IPS-18c (cell line): ENCODE measurements at regions not wholly inside any gene's neighbourhood (a gene's known extent, or its start where the extent isn't known, plus 50 kb on each side); places are given as distances from the start of the nearest gene placed in this dataset.

Experiments used
- H3K4me3 ChIP-seq: 2 replicates; pipeline ENCODE4 v1.7.0; 2013; ENCODE audit warnings: low read depth, mild to moderate bottlenecking, low read length, moderate library complexity; ENCODE audit not compliant: insufficient read depth
- H3K9me3 ChIP-seq: one replicate; pipeline ENCODE4 v1.6.1; 2013; ENCODE audit warnings: mild to moderate bottlenecking, low read length, moderate library complexity; ENCODE audit not compliant: control insufficient read depth, insufficient read depth

DNA sequence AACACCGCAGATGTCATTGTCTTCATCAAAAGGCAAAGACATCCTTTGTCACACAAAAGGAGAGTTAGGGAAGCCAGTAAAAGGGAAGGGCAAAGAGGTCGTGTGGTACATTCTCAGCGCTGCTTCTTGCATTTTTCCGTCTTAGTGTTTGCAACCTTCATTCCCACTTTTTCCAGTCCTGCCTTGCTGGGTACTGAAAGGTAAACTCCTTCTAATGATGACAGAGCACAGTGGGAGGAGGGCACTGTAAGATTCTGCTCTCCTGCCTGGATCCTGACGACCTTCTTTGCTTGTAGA is 424.3 kb upstream of the MEX3C start:
- Histone ChIP-seq H3K4me3 (no peak overlapping the region), H3K9me3 (peaks cover 2% of the 10 kb centered on the region)

DNA sequence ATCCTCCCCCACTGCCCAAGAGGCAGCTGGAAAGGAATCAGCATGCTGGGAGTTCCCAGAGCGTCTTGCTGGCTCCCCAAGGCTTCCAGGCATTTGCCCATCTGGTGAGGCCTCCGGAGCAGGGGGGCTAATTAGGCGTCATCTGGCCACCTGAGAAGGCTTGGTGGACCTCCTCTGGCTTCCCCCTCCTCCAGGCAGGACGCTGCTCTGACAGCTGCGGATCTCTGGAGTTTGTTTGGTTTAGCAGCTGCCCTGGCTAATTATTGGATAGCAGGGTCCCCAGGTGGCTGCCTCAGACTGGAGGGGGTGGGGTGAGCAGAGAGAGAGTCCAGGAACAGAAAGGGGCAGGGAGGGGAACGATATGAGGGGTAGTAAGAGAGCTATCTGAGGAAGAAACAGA is 425.2 kb upstream of the MEX3C start:
- Histone ChIP-seq H3K4me3 (peak overlapping the region; percentile 2; the same call in 1 of the 2 replicates), H3K9me3 (peaks cover 2% of the 10 kb centered on the region)

DNA sequence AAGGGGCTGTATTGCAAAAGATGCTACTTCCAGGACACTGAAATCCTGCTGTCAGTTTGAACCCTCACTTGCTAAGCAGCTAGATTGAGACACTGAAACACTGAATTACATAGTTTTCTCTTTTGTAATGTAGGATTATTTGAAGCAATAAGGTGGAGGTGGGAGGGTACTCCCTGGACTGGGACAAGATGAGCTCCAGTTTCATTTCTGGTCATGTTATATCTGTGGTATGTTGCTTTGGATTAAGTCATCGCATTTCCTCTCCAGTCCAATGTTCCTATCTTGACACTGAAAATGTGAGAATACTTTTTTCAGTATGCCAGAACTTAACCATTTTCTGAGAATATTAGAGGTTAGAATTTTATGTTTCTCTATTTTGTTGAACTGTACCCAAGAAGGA is 426.2 kb upstream of the MEX3C start:
- Histone ChIP-seq H3K9me3 (peaks cover 2% of the 10 kb centered on the region), H3K4me3 (no peak overlapping the region)

DNA sequence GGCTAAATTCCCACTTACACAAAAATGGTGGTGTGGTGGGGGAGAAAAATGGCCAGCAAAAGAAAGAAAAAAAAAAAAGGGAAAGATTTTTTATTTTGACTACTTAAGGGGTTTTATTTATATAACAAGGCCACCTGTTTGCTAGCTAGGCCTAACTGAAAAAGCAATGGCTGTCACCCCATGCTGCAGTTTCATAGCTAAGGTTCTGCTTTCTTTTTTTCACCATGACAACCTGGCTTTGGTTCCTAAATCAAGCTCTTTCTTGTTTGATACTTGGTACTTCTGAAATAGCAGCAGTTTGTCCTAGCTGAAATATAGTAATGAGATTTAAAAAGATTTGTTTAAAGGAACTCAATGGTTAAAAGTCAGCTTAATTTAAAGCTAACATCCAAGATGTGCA is 433.2 kb upstream of the MEX3C start:
- Histone ChIP-seq H3K4me3 (no peak overlapping the region), H3K9me3 (no peaks in the 10 kb centered on the region)

DNA sequence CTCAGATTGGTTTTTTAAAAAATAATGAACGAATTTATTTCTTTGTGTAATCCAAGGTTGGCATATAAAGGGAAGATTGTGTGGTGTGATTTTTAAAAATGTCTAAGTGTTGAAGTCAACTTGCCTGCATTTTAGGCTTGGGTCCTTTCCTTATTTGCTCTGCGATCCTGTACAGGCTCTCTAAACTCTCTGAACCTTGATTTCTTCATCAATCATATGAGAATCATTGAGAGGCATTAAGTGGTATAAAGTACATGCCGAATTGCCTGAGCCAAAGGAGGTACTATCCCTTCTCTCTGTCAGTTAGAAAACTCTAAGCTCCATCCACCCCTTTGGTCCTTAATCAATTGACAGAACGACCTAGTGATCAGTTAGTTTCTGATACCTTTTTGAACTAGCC is 440.4 kb upstream of the MEX3C start:
- Histone ChIP-seq H3K4me3 (no peak overlapping the region), H3K9me3 (peaks cover 2% of the 10 kb centered on the region)

DNA sequence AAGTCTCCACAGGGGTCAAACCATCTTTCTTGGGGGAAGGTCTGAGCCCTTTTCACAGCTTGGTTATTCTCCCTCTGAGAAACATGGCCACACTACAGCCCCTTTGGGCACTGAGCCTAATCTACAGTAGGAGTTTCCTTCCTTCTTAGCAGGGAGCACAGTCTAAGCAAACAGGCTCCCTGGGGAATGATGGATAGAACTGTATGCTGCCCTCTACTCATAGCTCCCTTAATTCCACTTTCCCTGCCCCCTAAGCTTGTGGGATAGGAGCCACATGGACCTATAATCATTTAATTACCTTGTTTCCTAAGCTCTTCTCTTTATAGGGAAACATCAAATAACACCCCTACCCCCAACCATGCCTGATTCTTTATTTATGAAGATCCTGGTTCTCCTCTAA is 442.1 kb upstream of the MEX3C start:
- Histone ChIP-seq H3K4me3 (no peak overlapping the region), H3K9me3 (peaks cover 2% of the 10 kb centered on the region)

DNA sequence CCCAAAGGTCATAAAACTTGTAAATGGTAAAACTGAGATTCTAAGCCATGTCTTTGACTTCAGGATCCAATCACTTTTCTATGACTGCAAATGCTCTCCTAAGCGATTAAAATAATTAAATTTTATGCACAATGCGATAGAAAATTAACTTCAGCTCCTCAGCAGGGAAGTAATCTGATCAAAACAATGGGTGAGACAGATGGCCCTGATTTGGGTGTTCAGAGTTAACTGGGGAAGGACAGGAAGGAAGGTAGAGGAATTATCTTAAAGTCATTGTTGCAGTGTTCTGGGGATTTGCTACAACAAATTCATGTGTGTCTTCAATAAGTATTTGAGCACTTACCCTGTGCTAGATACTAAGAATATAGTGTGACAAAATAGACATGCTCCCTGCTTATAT is 446.0 kb upstream of the MEX3C start:
- no peaks in the 10 kb centered on the region for H3K9me3 ChIP-seq
- H3K4me3 ChIP-seq: no peak overlapping the region

DNA sequence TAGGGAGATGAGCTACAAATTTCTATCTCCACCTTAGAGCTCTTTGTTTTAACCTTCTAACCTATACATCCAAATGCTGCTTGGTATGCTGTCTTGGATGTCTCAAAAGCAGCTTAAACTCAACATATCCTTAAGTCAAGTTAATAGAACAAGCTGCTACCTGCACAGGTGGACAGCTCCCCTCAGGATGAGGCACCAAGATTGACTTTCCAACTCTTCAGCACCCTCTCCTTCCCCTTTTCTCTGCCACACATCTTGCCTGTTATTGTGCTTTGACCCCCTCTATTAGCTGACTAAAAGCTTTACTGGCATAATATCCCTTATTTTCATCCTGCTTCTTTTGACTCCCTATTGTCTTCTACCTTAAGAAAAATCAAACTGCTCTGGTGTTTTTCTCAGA is 448.1 kb upstream of the MEX3C start:
- no peaks in the 10 kb centered on the region for H3K9me3 ChIP-seq

DNA sequence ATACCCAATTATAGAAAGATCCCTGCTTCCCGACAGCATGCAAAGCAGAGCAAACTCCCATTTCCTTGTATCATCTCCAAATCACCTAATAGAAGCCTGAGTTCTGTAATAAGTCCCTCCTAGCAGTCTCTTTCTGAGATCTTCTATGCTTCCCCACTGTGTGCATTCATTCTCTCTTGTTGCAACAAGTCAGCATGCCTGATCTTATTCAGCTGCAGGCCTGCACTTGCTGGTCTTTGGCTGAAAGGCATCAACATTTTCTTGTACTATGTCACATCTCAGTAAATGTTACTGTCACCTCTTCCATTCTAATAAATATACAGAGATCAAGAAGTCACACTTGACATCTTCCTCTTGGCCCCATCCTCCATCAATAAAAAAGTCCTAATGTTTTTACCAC is 449.9 kb upstream of the MEX3C start:
- H3K4me3 ChIP-seq: no peak overlapping the region
- H3K9me3 ChIP-seq: no peaks in the 10 kb centered on the region

More for the DNA sequence above, 448.1 kb upstream of the MEX3C start:
- no peak overlapping the region for H3K4me3 ChIP-seq

DNA sequence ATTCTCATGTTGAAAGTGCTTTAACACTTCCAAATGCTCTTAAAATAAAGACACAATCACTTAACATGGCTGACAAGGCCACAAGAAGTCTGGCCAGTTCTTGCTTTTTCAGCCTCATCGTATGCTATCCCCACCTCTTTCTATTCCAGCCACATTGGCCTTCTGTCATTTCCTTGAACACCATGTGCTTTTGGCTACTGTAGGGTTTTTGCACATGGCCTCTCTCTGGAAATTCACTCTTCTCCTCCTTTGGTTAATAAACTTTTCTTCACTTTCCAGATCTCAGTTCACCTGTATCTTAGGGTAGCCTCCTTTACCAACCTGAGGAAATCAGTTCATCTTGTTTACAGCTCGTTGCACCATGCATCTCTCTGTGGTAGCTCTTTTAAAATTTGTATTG is 450.5 kb upstream of the MEX3C start:
- H3K4me3 ChIP-seq: no peak overlapping the region
- no peaks in the 10 kb centered on the region for H3K9me3 ChIP-seq

DNA sequence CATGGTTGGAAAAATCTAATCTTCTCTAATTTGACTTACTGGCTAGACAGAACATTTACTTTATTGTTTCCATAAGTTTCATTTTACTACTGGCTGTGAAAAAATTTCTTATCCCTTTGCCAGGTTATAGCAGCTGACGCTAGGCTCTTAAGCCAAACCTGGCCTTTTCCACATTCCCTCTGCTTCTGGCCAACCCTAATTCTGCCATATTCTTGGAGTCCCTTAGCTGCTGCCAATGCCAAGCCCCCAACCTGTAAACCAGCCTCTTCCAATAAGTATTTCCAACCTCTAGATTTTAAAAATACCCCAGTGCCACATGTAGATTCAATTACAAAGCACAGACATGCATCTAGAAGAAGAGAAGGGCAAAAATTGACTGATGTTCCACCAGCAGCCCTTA is 452.3 kb upstream of the MEX3C start:
- Histone ChIP-seq H3K4me3 (no peak overlapping the region), H3K9me3 (no peaks in the 10 kb centered on the region)

DNA sequence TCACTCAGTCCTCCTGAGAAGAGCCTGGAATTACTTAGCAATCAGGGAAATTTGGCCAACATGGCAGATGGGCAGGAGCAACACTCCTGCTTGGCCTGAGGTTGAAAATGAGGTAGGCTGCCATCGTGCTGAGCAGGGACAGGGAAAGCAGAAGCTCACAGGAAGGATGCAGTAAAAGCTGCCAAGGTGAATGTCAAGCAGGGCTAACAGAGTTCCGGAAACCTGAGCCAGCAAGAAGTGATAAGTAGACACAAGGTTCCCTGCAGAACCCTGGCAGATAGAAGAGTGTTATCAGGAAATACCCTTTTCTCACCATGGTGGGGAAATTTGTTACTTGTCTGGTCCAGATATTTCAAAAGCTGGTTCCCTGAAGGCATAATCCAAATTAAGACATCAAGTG is 454.3 kb upstream of the MEX3C start:
- H3K4me3 ChIP-seq: no peak overlapping the region
- no peaks in the 10 kb centered on the region for H3K9me3 ChIP-seq

DNA sequence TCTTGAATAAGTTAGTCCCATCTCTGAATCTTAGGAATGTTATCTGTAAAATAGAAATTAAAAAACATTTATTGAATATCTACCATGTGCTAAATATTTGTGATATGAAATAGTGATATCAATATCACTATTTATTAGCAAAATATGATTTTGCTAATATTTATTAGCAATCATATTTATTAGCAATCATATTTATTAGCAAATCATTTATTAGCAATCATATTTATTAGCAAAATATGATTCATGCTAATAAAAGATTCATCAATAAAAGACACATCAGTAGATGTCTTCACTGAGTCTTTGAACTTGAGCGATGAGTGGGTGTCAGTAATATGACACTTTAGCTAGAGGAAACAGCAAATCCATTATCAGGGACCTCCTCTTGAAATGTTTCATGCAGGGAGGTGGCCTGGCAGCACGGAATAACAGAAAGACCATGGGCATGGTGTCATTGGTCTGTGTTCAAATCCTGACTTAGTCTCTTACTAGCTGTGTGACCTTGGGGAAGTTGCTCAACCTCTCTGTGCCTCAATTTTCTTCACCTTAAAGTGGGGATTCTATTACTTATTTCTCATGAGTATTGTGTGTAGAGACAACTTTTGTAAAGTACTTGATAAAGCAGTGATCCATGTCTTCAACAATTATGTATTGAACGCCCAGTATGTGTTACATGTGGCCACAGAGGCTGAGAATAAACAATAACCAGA is 456.2 kb upstream of the MEX3C start:
- no peak overlapping the region for H3K4me3 ChIP-seq
- no peaks in the 10 kb centered on the region for H3K9me3 ChIP-seq

DNA sequence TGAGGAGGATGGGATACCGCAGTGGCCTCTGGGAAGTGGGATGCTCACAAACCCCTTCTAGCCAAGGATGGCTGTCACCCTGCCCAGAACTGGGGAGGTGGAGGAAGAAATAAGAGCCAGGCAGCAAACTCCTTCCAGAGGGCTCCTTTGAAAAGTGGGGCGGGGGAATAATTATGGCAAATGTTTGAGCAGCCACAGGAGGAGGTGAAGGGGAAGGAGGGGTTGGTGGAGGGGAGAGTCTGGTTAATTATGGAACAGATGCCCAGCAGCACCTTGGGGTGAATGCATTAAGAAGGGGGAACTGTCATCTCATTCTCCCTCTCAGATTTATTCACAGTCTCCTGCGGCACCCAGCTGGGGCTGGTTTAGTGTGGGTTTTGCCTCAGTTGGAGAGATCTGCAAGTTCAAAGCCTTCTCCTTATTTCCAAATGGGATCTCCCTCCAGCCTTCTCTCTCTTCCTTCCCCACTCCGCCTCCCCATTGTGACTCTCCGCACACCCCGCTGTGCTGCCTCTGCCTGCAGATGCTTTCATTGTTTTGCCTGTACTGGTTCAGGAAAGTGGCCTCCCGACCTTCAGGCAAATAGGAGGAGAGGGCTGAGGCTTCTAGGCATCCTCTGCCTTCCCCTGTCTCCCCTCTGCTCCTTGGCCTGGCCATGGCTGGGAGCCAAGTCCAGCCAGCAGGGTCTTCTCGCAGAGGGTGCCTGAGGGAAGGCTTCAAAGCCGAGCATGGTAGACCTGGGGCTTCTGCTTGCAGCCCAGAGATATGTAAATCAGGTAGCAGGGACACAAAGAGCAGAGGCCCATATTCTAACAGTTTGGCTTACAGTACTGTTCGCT is 457.2 kb upstream of the MEX3C start:
- Histone ChIP-seq H3K4me3 (no peak overlapping the region), H3K9me3 (no peaks in the 10 kb centered on the region)

DNA sequence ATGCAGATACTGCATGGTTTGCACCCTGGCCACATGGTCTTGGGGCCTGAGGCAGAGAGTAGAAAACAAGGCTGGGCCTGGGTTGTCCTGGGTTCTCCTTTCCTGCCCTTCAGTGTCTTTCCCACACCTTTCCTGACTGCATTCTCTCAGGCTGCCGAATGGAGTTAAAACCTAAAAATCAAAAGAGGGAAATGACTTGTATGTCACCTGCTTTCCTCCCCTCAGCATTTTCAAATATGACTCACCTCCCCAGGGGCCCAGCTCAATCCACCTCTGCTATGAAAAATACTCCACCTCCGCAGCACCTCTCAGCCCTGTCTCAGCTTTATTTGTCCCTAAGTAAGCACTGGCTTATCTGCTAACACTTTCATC is 457.8 kb upstream of the MEX3C start:
- H3K4me3 ChIP-seq: no peak overlapping the region
- H3K9me3 ChIP-seq: no peaks in the 10 kb centered on the region

DNA sequence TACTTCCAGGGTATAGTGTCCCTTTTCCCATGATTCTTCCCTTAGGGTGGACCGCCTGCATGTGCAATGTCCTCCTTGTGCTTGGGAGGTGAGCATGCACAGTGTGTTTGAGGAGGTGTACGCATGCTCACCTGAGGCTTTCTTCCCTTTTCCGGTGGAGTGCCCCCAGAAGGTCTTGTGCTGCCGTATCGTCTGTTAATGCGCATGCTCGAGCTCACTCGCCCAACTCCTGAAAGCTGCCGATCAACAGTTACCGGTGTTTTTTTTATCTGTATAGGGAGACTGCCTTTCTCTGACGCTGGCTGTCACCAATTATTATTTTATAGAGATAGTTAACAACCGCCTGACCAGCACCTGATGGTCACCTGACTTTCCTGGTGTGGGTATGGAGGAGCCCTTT is 458.8 kb upstream of the MEX3C start:
- Histone ChIP-seq H3K4me3 (no peak overlapping the region), H3K9me3 (no peaks in the 10 kb centered on the region)

DNA sequence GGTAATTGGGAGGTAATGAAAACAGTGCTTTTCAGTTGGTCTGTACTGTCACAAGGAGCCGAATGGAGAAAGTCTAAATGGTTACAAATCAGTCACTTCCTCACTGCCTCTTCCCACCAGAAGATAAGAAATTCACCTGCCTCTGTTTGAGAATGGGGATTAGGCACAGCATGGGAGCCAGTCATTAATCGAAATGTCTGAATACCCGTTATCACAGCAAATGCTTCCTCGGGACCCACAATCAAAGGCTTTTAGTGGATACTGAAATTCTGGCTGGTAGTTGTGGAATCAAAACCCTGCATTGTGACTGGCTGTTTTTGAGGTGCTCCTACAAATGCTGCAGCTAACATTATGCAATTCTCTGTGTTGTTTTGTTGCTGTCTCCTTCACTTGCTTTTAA is 461.0 kb upstream of the MEX3C start:
- no peaks in the 10 kb centered on the region for H3K9me3 ChIP-seq
- H3K4me3 ChIP-seq: no peak overlapping the region

DNA sequence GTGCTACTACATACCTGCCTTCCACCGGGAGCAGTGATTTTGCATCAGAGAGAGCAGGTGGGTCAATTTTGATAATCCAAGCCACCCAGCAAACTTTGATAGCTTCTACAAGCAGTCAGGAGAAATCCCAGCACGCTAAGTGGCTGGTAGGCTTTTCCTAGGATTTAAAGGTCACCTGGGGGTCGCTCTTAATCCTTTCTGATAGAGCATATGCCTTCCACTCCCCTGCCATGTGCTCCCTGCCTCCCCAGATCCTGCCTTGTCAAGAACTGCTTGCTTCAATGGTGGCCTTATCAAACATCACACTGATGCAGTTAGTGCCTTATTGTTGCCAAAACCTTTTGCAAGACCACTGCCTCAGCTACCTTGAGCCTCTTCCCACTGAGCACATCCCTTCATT is 462.3 kb upstream of the MEX3C start:
- no peak overlapping the region for H3K4me3 ChIP-seq
- H3K9me3 ChIP-seq: no peaks in the 10 kb centered on the region
